Retinal pigment epithelial cell (primary cell): ENCODE measurements at regions not wholly inside any gene's neighbourhood (a gene's known extent, or its start where the extent isn't known, plus 50 kb on each side); places are given as distances from the start of the nearest gene placed in this dataset.

Experiments used
- DNase-seq: peaks from one replicate; pipeline ENCODE4 v3.0.0-alpha.2; 2010; ENCODE audit warnings: low read depth
- H3K4me3 ChIP-seq: 2 replicates; pipeline ENCODE4 v1.5.1; 2011; ENCODE audit warnings: mild to moderate bottlenecking, low read length, control low read depth, moderate library complexity
- TF ChIP-seq, protein P1 (sequence below): conservative IDR thresholded peaks from 2 replicates; pipeline ENCODE4 v1.5.1; 2011; ENCODE audit warnings: low read depth, low read length, control low read depth, inconsistent platforms

DNA sequence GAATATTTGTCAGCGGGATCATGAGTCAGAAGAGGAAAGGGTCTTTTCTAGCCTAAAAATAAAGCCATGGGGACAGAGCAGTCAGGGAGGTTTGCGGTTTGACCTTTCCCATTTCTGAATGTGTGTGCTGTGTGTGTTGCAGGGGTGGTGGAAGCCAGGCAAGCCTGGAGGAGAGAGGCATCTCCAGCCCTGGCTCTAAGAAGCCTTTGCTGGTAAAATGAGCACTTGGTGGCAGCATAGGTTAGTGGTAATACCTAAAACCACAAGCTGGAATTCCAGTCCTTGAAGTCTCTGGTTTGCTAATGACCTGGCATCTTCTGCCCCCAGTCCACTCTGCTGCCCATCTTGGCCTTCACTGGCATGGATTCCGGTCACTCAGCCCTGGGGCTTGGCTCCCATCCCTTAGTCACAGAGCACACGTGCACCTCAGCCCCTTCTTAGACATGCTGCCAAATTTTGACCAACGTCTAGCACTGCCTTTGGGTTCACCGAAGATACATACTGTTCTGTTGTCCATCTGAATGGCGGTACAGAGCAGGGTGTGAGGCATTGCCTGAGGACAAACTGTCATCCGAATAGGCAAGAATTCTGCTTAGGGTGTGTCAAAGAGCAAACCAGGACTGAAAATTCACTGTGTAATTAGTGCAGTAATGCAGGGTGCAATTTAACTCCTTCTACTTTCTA lies 52.7 kb downstream of the KCNA5 start:
- H3K4me3 ChIP-seq = no peak overlapping the region
- TF ChIP-seq, protein P1, sequence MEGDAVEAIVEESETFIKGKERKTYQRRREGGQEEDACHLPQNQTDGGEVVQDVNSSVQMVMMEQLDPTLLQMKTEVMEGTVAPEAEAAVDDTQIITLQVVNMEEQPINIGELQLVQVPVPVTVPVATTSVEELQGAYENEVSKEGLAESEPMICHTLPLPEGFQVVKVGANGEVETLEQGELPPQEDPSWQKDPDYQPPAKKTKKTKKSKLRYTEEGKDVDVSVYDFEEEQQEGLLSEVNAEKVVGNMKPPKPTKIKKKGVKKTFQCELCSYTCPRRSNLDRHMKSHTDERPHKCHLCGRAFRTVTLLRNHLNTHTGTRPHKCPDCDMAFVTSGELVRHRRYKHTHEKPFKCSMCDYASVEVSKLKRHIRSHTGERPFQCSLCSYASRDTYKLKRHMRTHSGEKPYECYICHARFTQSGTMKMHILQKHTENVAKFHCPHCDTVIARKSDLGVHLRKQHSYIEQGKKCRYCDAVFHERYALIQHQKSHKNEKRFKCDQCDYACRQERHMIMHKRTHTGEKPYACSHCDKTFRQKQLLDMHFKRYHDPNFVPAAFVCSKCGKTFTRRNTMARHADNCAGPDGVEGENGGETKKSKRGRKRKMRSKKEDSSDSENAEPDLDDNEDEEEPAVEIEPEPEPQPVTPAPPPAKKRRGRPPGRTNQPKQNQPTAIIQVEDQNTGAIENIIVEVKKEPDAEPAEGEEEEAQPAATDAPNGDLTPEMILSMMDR = no peak
- DNase-seq = no peak

GRCh38 chr12:5097786-5098185 lies 54.1 kb downstream of the KCNA5 start:
- no peak overlapping the region for H3K4me3 ChIP-seq
- DNase-seq = no peak
- TF ChIP-seq, protein P1 = no peak

DNA sequence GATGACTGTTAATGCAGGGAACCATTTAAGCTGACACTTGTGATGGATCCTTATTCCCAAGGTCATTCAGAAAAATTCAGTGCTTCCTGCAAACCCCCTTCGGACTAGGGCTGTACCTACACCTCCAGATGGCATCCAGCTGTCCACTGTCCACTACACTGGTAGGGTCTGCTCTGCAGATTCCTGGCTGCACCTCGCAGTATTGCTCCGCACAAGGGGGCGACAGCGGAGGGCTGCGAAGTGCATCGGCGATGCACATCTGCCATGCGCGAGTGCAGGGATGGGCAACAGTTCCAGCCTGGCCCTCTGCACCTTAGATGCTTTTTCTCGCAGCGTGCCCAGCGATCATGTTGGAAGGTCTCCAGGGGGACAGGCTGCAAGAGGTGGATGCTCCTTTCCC lies 55.5 kb downstream of the KCNA5 start:
- TF ChIP-seq, protein P1 = no peak
- H3K4me3 ChIP-seq = no peak overlapping the region
- DNase-seq = no peak

- H3K4me3 ChIP-seq = no peak overlapping the region
- no peak for DNase-seq
- TF ChIP-seq, protein P1 = no peak
These were observed 55.9 kb downstream of the KCNA5 start for GRCh38 chr12:5099591-5099990.

DNA sequence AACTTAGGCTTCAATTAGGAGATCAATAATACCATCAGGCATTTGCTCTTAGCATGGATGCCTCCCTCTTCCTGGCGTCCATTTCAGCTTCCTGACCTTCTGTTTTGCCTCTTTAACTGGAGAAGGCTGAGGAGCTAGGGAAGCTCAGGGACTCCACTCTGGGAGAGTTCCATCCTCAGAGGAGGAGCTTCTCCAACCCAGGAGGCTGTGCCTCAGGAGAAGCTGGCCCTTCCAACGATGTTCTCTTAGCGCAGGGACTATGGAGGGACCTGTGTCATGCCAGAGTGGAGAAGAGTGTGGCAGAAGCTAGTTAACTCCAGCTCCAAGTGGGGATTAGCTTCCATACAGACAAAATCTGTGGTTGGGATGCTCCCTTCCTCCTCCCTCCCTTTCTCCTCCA lies 58.0 kb downstream of the KCNA5 start:
- TF ChIP-seq, protein P1 = no peak

DNA sequence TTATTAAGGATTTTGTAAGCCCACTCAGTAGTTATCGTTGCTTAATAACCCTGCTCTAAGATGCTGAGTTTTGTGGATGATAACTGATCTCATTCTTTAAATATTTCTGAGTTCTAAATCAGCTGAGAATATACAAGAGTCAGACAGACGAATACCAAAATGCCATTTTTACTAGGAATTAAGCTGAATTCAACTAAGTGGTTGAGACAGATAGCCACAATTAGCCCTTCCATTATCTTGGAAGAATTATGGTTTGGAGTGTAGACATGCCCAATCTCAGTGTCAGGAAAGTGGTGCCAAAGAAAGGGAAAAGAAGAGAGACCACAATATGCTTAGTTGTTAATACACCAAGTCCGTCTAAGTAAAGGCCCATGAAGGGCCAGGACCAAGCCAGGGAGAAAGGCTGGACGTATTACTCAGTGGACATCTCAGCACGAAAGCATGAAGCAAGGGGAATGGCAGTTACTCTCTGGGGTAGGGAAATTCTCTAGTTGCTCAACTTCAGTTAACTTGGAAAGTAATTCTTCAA lies 58.6 kb downstream of the KCNA5 start:
- DNase-seq = no peak
- TF ChIP-seq, protein P1 = no peak
- H3K4me3 ChIP-seq = no peak overlapping the region

More for the DNA sequence above, 58.0 kb downstream of the KCNA5 start:
- no peak for DNase-seq
- no peak overlapping the region for H3K4me3 ChIP-seq

DNA sequence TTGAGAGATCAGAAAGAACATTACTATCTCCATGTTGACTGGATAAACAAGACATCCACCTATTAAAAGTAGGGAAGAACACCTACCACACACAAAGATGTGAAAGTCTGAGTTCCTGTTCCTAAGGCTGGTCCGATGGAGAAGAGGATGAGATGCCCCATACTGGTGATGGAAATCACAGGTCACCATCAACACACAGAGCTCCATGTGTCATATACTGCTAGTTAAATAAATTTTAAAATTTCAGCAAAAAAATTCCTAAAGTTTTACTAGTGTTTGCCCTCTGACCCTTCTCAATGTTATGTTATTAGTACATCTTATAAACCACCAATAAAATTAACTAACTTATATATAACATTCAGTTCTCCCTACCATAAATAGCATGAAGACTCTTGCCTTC lies 59.1 kb downstream of the KCNA5 start:
- H3K4me3 ChIP-seq = no peak overlapping the region
- TF ChIP-seq, protein P1 = no peak
- no peak for DNase-seq
